NCI-H1105 treated with DMSO at 0.1 percent for 48 hours (cell line): ENCODE measurements at regions not wholly inside any gene's neighbourhood (a gene's known extent, or its start where the extent isn't known, plus 50 kb on each side); places are given as distances from the start of the nearest gene placed in this dataset.
A peak's percentile ranks its signal among the peaks of the same experiment; 100 is the strongest.

Experiments
- DNase-seq: peaks from one replicate; lab custom pipeline; 2025; lab: John Stamatoyannopoulos, UW

GRCh38 chr7:49371771-49372170 lies 401.7 kb upstream of the VWC2 start:
- DNase-seq = no peak

- no peak for DNase-seq
Observed at GRCh38 chr7:49376817-49377375, 396.5 kb upstream of the VWC2 start.

DNA sequence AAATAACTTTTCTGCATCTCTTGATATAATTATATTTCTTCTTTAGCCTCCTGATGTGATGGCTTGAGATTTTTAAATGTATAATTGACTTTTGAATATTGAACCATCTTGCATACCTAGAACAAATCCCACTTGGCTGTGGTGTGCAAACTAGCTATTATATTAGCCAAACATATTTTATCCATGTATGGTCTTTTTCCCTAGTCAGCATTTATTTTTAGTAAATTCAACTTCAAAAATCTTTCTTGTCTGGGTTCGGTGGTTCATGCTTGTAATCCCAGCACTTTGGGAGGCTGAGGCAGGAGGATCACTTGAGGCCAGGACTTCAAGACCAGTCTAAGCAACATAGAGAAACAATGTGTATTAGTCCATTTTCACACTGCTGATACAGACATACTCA lies 386.6 kb upstream of the VWC2 start:
- no peak for DNase-seq

GRCh38 chr7:49389871-49390479 lies 383.5 kb upstream of the VWC2 start:
- no peak for DNase-seq

DNA sequence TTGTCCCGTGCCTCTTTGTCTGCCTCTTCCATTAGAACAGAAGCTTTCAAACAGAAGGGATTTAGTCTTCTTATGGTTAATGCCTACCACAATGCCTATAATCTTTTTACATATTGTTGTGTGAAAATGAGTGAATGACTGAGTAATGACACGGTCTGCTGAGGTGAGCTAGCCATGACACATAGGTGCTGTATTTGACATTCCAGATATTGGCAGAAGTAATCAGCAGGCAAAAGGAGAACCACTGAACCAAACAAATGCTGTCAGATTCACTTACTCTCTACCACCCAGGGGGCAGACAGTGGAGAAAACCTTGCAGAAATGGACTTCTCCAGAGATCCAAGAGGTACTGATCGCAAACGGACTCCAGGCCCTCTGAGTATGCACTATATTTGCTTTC lies 377.2 kb upstream of the VWC2 start:
- no peak for DNase-seq

- no peak for DNase-seq
Observed at GRCh38 chr7:49397750-49398149, 375.7 kb upstream of the VWC2 start.

GRCh38 chr7:49398236-49398635 lies 375.2 kb upstream of the VWC2 start:
- no peak for DNase-seq

DNA sequence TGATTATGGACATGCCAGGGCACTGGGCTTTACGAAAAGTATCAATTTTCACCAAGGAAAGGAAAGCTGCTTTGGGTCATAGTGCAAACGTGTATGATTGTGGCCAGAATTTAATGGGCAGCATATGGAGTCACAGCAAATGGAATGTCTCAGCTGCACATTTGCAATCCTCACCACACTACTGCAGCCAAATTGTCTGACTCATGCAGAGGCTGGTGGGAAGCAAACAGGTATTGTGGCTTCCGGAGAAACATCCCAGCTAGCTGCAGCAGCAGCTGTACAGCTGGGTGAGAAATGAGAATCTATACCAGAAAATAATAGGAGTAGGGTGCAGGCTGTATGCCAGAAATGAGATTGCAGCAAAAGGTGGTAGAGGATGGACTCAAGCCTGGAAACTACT lies 374.7 kb upstream of the VWC2 start:
- DNase-seq = peak; percentile 7

GRCh38 chr7:49400891-49401550 lies 372.4 kb upstream of the VWC2 start:
- no peak for DNase-seq

GRCh38 chr7:49403844-49404243 lies 369.6 kb upstream of the VWC2 start:
- no peak for DNase-seq

DNA sequence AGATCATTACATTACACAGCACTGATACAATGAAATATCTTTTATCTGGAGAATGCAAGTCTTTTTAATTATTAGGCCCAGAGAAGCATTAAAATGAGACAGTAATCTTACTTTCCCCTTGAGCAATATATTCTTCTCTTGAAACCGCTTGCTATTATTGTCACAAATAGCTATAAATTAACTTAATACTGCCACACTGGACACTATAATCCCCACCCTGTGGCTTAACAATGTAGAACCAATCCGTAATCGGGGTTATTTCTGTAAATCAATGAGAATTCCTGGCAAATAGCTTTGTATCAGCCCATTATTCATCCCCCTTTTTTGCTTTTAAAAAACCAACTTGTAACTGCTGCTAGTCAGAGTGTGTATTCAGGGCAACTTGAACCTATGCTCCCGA lies 366.2 kb upstream of the VWC2 start:
- no peak for DNase-seq

GRCh38 chr7:49417034-49417433 lies 356.4 kb upstream of the VWC2 start:
- no peak for DNase-seq

GRCh38 chr7:49418963-49419362 lies 354.5 kb upstream of the VWC2 start:
- DNase-seq = no peak

DNA sequence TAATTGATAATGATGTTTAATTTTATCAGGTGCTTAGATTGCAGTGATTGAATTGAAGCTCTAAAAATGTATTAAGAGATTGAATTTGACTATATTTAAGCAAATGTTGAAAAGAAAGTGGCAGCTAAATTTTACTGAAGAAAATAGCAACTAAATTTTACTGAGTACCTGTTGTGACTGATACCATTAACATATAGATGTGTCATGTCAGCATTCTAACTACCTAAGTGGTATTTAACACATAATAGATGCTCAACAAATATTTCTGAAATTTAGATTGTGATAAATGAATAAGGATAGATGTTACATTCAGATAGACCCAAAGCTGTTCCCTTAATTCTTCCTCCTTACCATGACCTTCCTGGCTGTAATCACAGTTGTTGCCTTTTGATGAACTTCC lies 350.9 kb upstream of the VWC2 start:
- no peak for DNase-seq

GRCh38 chr7:49424109-49424508 lies 349.3 kb upstream of the VWC2 start:
- DNase-seq = no peak

DNA sequence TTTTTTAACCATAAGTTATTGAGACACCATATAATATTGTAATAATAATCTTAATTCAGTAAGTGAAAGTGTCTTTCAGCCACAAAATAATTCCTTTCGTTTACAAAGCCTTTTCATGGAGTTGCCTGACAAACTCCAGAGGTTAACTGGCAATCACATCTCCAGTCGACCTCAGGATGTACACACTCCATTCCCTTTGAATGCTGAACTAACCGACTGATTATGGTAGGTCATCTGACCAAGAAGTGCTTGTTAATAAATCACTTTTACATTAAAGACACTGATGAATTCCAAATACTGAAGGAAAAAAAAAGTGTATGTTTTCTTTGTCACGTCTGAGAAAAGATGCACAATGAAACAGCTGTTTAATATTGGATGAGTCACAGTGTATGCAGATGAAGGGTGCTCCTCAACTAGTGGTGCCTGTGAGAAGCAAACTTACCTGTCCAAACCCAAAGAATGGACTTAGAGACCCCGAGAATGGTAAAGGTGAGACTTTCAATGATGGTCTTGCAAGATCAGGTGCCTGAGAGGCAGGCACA lies 348.1 kb upstream of the VWC2 start:
- no peak for DNase-seq

DNA sequence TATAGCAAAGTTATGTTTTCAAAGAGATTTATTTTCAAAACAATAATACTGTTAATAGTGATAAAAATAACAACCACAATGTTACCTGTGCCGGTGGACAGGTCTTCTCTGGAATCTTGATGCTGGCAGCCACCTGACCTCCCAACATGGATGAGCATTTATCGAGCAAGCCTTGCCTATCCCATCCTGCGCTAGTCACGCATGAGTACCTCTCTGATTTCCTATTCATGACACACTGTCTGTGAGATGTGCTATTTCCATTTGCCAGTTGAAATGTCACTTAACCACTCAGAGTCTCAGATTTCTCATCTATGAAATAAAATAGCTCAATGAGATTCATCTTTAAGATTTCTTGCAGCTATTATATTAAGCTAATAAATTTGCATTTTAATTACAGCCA lies 341.2 kb upstream of the VWC2 start:
- peak; percentile 14 for DNase-seq

- DNase-seq = no peak
Observed at GRCh38 chr7:49433794-49434193, 339.6 kb upstream of the VWC2 start.

- DNase-seq = no peak
Observed at GRCh38 chr7:49434846-49435245, 338.6 kb upstream of the VWC2 start.

DNA sequence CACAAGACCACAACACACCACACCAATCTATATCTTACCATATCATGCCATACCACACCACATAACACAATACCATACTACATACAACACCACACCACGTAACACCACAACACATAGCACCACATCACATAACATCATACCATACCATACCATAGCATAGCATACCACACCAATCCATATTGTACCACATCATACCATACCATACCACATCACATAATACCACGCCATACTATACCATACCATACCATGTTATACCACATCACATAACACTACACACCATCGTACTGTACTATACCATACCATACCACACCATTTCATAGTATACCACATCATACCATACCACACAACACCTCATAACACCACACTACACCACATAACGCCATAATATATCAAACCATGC lies 335.2 kb upstream of the VWC2 start:
- DNase-seq = no peak

DNA sequence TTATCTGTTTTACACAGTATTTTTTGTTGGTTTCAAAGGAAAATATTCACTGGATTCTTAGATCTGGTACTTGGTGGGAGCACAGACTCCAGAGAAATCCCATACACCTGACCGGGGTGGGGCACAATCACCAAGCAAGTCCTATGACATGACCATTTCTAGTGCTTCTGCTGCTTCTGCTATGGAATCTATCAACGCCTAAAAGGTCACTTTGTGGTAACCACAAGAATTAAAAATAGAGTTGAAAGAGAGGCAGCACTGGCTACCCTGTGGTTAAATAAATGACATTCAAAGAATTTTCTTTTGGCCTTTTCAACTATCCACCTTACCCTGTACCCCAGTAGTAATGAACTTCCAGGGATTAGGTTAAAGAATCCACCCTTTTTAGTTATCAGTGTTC lies 329.9 kb upstream of the VWC2 start:
- no peak for DNase-seq

- no peak for DNase-seq
Observed at GRCh38 chr7:49453486-49453885, 320.0 kb upstream of the VWC2 start.

DNA sequence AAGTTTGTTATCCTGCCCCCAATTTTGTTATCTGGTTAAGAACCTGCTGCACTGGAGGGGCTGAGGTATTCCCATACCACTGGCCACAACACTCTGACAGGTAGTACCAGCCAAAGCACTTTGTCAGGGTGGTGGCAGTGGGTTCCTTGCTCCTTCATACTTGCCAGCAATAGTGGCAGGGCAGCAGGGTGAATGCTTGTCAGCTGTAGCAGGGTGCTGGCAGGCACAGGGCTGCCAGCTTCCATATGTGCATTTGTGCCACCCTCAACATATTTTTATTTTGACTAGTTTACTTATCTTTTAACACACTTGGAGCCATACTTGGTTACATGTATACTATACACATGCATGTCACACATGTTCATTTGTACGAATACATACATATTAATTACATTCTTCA lies 294.0 kb upstream of the VWC2 start:
- no peak for DNase-seq
